ENCODE measurements at regions not wholly inside any gene's neighbourhood (a gene's known extent, or its start where the extent isn't known, plus 50 kb on each side); places are given as distances from the start of the nearest gene placed in this dataset.

GRCh38 chr13:40102360-40102727 lies 446.9 kb downstream of the COG6 start:
- H3K27ac ChIP-seq = no peak overlapping the region
- no peak for TF ChIP-seq ZFX (IDR thresholded peaks at IDR 0.05)
- no peak for TF ChIP-seq CTCF (conservative IDR thresholded peaks at IDR 0.05)

GRCh38 chr13:40102854-40103253 lies 447.4 kb downstream of the COG6 start:
- H3K27ac ChIP-seq = no peak overlapping the region
- TF ChIP-seq ZFX (IDR thresholded peaks at IDR 0.05) (no peak), CTCF (conservative IDR thresholded peaks at IDR 0.05) (no peak)

- H3K27ac ChIP-seq = no peak overlapping the region
- TF ChIP-seq ZFX (IDR thresholded peaks at IDR 0.05) (no peak), CTCF (conservative IDR thresholded peaks at IDR 0.05) (no peak)
Observed at GRCh38 chr13:40103864-40104263, 448.4 kb downstream of the COG6 start.

GRCh38 chr13:40105231-40105630 lies 449.8 kb downstream of the COG6 start:
- H3K27ac ChIP-seq = no peak overlapping the region
- TF ChIP-seq CTCF (conservative IDR thresholded peaks at IDR 0.05) = no peak
- TF ChIP-seq ZFX (IDR thresholded peaks at IDR 0.05) = no peak

- TF ChIP-seq ZFX (IDR thresholded peaks at IDR 0.05) (no peak), CTCF (conservative IDR thresholded peaks at IDR 0.05) (no peak)
- H3K27ac ChIP-seq = no peak overlapping the region
Observed at GRCh38 chr13:40109351-40109844, 453.9 kb downstream of the COG6 start.

GRCh38 chr13:40113643-40114304 lies 458.3 kb downstream of the COG6 start:
- no peak overlapping the region for H3K27ac ChIP-seq
- no peak for TF ChIP-seq ZFX (IDR thresholded peaks at IDR 0.05)
- no peak for TF ChIP-seq CTCF (conservative IDR thresholded peaks at IDR 0.05)

GRCh38 chr13:40114305-40114896 lies 458.9 kb downstream of the COG6 start:
- no peak overlapping the region for H3K27ac ChIP-seq
- TF ChIP-seq ZFX (IDR thresholded peaks at IDR 0.05) (no peak), CTCF (conservative IDR thresholded peaks at IDR 0.05) (no peak)

Measured in C4-2B (cell line).